ENCODE measurements at regions not wholly inside any gene's neighbourhood (a gene's known extent, or its start where the extent isn't known, plus 50 kb on each side); places are given as distances from the start of the nearest gene placed in this dataset.

- no peaks in the 10 kb centered on the region for H3K9me3 ChIP-seq (ENCODE audit: low read length)
- no peaks in the 10 kb centered on the region for H4K20me1 ChIP-seq (ENCODE audit: insufficient read depth, low read length)
- no peak overlapping the region for H3K4me3 ChIP-seq (ENCODE audit: low read depth, low read length, poor library complexity, severe bottlenecking)
- no peaks in the 10 kb centered on the region for H3K9me2 ChIP-seq (ENCODE audit: low read depth, low read length)
- H3K36me3 ChIP-seq (ENCODE audit: insufficient read depth, low read length), result no peaks in the 10 kb centered on the region
- no peak for TF ChIP-seq EZH2 (IDR thresholded peaks at IDR 0.05; ENCODE audit: borderline replicate concordance, low read length)
- no peak for TF ChIP-seq CTCF (IDR thresholded peaks at IDR 0.05; ENCODE audit: low read length)
- H3K79me2 ChIP-seq (ENCODE audit: insufficient read depth, low read length), result no peaks in the 10 kb centered on the region
- H3K27ac ChIP-seq (ENCODE audit: low read depth, low read length, poor library complexity, severe bottlenecking), result no peak overlapping the region
- H3K4me2 ChIP-seq (ENCODE audit: low read length), result no peak overlapping the region
- no peak overlapping the region for H3K9ac ChIP-seq (ENCODE audit: low read length)
- H3F3A ChIP-seq (ENCODE audit: insufficient read depth, low read length), result no peaks in the 10 kb centered on the region
- no peaks in the 10 kb centered on the region for H3K4me1 ChIP-seq (ENCODE audit: insufficient read depth, low read length, severe bottlenecking)
- no peaks in the 10 kb centered on the region for H3K27me3 ChIP-seq (ENCODE audit: insufficient read depth, low read length)
- H2AFZ ChIP-seq (ENCODE audit: low read length), result no peak overlapping the region
Observed at GRCh38 chr4:71978210-71978835, 53.5 kb upstream of the NPFFR2 start.

GRCh38 chr4:71980976-71981375 is 50.8 kb upstream of the NPFFR2 start:
- H3K9ac ChIP-seq (ENCODE audit: low read length), result no peak overlapping the region
- no peaks in the 10 kb centered on the region for H3K9me2 ChIP-seq (ENCODE audit: low read depth, low read length)
- no peaks in the 10 kb centered on the region for H3K9me3 ChIP-seq (ENCODE audit: low read length)
- H3K36me3 ChIP-seq (ENCODE audit: insufficient read depth, low read length), result no peaks in the 10 kb centered on the region
- no peak overlapping the region for H2AFZ ChIP-seq (ENCODE audit: low read length)
- H3K27me3 ChIP-seq (ENCODE audit: insufficient read depth, low read length), result no peaks in the 10 kb centered on the region
- no peaks in the 10 kb centered on the region for H3K4me1 ChIP-seq (ENCODE audit: insufficient read depth, low read length, severe bottlenecking)
- H3K27ac ChIP-seq (ENCODE audit: low read depth, low read length, poor library complexity, severe bottlenecking), result no peak overlapping the region
- no peaks in the 10 kb centered on the region for H4K20me1 ChIP-seq (ENCODE audit: insufficient read depth, low read length)
- no peaks in the 10 kb centered on the region for H3K79me2 ChIP-seq (ENCODE audit: insufficient read depth, low read length)
- no peaks in the 10 kb centered on the region for H3F3A ChIP-seq (ENCODE audit: insufficient read depth, low read length)
- TF ChIP-seq EZH2 (IDR thresholded peaks at IDR 0.05; ENCODE audit: borderline replicate concordance, low read length) (no peak), CTCF (IDR thresholded peaks at IDR 0.05; ENCODE audit: low read length) (no peak)
- no peak overlapping the region for H3K4me2 ChIP-seq (ENCODE audit: low read length)
- no peak overlapping the region for H3K4me3 ChIP-seq (ENCODE audit: low read depth, low read length, poor library complexity, severe bottlenecking)
